DMS114 treated with DMSO at 0.1 percent for 48 hours (cell line): ENCODE measurements at regions not wholly inside any gene's neighbourhood (a gene's known extent, or its start where the extent isn't known, plus 50 kb on each side); places are given as distances from the start of the nearest gene placed in this dataset.

Source experiments
- DNase-seq: peaks from one replicate; lab custom pipeline; 2025; ENCODE audit not compliant: unreplicated experiment; lab: John Stamatoyannopoulos, UW

DNA sequence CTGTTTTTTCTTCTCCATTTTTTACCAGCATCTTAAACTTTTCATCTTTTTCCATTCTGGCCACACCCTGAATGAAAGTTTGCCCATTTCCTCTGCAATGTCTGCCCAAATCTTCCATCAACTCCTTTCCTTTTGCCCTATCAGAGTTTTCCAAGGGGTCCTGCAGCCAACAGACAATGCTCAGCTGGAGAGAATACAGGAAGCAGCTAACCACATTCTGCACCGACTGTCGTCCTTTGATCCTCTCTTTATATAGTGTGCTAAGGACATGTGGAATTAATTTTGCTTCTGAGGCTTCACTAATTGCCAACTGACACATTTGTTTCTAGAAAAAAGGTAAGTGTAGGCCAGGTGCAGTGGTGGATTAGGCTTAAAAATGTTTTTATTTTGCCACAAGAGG, 50.5 kb upstream of the DLX2 start:
- no peak for DNase-seq

- DNase-seq = no peak
Measured at GRCh38 chr2:172153757-172154156, 51.1 kb upstream of the DLX2 start.

DNA sequence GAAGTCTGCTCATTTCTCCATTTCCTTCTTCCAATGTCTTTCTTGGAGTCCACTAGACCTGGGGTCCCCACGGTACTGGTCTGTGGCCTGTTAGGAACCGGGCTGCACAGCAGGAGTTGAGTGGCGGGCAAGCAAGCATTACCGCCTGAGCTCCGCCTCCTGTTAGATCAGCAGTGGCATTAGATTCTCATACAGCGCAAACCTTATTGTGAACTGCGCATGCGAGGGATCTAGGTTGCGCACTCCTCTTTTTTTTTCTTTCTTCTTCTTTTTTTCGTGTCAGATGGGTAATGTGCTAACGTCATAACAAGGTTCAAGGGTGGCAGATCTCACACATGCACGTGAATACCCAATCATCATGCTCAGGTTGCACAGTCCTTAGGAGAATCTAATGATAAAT, 53.1 kb upstream of the DLX2 start:
- DNase-seq = no peak

DNA sequence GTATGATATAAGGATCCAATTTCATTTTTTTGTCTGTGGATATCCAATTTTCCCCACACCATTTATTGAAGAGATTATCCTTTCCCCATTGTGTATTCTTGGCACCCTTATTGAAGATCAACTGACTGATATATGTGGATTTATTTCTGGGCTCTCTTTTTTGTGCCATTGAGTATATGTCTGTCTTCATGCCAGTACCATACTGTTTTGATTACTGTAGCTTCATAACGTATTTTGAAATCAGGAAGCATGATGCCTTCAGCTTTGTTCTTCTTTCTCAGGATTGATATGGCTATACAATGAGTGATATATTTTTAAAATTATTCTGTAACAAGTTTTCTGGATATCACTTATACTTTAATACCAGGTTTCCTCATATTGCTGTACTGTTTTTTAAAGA, 58.1 kb upstream of the DLX2 start:
- DNase-seq = no peak

DNA sequence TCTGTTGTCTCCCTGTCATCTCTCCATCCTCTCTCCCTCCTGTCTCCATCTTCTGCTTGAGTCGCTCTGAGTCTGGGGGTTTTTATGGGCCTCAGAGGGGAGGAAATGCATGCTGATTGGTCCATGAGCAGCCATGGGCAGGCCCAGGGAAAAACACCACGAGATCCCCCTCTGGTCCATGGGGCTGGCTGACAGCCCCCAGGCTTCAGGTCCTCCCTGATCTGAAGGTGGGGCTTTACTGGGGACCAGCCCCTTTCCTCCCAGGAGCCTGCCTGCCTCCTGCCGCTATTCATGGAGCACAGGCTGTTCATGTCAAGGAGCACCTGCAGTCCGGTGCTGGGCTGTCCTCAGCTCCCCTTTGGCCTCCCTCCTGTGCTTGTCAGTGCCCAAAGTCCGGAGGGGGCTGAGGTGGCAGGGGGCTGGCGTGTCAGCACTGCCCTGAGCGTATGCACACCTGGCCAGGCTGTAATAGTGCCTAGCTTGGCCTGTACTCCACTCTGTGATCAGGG, 59.6 kb upstream of the DLX2 start:
- DNase-seq = no peak

- no peak for DNase-seq
Measured at GRCh38 chr2:172162739-172163336, 60.1 kb upstream of the DLX2 start.

DNA sequence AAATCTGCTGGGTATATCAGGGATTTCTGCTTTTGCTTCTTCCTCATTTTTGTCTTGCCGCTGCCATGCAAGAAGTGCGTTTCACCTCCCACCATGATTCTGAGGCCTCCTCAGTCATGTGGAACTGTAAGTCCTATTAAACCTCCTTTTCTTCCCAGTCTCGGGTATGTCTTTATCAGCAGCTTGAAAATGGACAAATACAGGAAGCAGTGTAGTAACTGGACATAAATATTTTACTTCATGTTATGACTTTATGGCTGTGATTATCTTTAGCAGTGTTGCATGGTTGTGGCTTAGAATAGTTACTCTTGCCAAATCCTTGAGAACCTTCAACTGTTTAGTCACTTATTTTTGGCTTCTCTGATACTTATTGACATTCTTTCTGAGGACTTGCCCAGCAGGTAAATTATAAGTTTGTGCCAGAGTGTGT, 66.2 kb upstream of the DLX2 start:
- no peak for DNase-seq

DNA sequence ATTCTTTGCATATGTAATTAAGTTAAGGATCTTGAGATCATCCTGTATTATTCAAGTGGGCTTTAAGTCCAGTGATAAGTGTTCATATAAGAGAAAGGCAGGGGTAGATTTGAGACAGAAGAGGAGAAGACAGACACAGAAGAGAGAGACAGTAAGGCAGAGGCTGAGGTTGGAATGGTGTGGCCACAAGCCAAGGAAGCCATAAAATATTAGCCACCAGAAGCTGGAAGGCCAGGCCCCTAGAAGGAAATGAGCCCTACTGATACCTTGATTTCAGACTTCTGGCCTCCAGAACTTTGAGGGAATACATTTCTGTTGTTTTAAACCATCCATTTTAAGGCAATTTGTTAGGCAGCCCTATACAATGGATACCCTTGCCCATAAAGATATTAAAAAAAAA, 66.9 kb upstream of the DLX2 start:
- no peak for DNase-seq

DNA sequence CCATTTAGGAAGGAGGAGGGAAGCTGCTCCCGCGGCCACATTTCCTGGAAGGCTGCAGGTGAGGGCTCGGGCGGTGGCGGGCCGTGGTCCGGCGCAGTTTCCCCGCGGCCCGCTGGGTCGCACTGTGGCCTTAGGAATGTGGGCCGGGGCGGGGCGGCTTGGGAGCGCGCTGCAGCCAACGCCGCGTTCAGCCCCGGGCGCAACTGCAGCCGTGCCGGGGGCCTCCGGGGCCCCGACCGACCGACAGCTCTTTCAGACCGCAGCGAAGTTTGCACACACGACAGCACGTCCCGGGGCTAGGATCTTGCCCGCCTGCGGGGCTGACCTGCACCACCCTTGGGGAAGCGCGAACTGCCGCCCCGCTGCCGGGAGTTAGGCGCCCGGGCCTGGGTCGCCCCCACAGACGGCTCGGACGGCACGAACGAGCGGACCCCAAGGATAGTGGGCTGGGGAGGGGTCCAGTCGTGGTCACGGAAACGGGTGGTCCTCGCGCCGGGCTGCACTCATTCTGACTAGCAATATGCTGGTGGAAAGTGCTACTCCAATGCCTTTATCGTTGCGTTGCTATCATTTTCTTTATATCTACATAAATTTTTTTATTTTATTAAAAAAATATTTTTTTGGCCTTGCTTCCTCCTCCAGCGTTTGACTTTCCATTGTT, 69.9 kb upstream of the DLX2 start:
- peak; percentile 9 for DNase-seq

DNA sequence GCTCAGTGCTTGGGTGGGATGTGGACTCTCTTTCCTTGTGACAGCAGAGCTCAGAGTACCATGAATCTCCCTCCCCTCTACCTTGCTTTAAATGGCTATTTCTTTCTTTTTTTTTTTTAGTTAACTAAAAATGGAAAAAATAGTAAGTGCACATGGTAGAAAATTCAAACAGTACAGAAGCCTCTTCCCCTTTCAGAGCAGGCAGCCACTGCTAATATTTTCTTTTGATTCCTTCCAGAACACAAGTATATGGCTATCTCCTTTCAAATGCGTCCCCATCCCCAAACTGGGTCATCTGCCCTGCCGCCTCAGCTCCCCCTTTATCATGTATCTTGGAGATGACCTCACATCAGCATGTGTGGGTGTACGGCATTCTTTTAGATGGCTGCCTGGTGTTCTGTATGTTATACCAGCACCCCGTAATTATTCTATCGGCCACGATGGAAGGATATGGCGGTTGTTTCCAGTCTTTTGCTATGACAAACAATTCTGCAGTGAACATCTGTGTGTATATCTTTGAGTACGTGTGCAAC, 70.5 kb upstream of the DLX2 start:
- no peak for DNase-seq

DNA sequence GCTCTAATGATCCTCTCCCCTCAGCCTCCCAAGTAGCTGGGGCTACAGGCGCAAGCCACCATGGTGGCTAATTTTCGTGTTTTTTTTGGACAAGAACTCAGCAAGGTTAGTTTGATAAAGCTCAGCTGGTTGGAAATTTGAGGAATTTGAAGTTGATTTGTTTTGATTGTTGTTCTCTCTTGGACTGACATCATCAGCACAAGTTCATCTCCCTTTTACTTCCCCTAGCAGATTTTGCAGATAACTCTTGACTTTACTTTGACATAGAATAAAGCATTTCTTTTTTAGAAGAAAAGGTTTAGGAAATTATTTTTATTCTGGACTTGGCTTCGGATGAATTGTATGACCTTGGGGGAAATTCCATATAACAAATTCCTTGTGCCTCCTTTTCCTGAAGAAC, 74.9 kb upstream of the DLX2 start:
- DNase-seq = no peak

- DNase-seq = no peak
Measured at GRCh38 chr2:172177996-172178395, 75.3 kb upstream of the DLX2 start.

GRCh38 chr2:172179045-172179701, 76.5 kb upstream of the DLX2 start:
- DNase-seq = no peak

GRCh38 chr2:172181840-172182239, 79.1 kb upstream of the DLX2 start:
- DNase-seq = no peak

DNA sequence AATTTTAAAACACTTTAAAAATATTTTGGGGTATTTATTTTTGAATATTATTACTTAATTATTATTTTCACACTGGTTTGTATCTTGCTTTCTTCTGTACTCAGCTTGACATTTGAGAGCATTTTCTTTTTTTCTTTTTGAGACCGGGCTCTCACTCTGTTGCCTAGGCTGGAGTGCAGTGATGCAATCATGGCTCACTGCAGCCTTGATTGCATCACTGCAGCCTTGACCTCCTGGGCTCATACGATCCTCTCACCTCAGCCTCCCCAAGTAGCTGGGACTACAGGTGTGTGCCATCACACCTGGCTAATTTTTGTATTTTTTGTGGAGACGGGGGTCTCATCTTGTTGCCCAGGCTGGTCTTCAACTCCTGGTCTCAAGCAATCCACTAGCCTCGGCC, 79.9 kb upstream of the DLX2 start:
- no peak for DNase-seq

DNA sequence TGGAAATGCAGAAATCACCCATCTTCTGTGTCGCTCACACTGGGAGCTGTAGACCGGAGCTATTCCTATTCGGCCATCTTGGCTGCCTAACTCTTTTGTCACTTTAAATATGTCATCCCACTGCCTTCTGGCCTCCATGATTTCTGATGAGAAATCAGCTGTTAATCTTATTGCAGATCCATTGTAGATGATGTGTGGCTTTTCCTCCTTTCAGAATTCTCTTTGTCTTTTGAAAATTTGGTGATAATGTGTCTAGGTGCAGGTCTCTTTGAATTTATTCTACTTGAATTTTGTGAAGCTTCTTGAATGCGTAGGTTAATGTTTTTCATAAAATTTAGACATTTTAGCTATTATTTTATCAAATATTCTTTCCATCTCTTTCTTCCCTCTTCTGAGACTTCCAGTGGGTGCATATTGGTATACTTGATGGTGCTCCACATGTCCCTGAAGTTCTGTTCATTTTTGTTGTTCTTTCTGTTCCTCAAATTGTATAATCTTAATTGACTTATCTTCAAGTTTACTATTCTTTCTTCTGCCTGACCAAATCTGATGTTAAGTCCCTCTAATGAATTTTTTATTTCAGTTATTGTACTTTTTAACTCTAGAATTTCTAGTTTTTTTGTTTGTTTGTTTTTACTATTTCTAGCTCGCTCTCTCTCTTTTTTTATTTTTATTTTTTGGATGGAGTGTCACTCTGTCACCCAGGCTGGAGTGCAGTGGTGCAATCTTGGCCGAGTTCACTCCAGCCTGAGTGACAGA, 90.8 kb upstream of the DLX2 start:
- DNase-seq = no peak

GRCh38 chr2:172195836-172196376, 93.2 kb upstream of the DLX2 start:
- no peak for DNase-seq

- DNase-seq = no peak
Measured at GRCh38 chr2:172196768-172197431, 94.2 kb upstream of the DLX2 start.

GRCh38 chr2:172198361-172198760, 95.7 kb upstream of the DLX2 start:
- no peak for DNase-seq

DNA sequence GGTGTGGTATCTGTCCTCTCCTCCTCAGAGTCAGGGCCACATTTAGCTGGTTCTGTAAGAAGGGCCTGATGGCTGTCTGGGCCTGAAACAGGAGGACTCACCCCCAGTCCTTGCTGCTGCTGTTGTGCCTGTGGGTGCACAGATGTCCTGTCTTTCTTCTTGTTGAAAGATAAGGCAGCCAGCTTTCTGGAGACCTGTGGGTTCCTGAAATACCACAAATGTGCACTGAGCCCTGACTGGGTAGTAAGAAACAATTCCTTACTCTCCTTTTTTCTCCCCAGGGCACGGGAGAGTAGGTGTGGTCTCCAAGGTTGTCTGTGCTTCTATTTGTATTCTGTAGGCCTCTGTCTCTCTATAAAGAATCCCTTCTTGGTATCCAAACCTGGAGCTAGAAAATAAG, 96.2 kb upstream of the DLX2 start:
- DNase-seq = no peak
